GM18858 (cell line): ENCODE measurements at regions not wholly inside any gene's neighbourhood (a gene's known extent, or its start where the extent isn't known, plus 50 kb on each side); places are given as distances from the start of the nearest gene placed in this dataset.

Experiments used
- ATAC-seq: cut with Tn5 transposase; IDR thresholded peaks from one replicate; pipeline ENCODE4 v1.9.1; 2021; ENCODE audit not compliant: unreplicated experiment

DNA sequence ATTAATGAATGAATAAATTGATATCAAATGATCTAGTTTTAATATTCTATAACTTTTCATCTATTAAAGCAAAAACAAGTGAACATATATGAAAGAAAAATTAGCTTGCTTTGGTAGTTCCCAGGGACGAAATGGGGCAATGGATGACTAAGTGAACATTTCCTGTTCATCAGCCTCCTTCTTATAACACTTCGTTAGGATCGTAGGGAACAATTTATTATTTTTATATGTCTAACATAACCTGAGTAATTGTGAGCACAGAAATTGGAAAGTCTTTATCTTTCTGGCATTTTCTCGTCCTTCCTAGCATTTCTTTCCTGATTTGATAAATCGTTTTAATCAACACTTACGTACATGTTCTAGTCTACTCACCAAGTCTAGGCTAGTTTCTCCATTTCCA lies 59.1 kb upstream of the PPP1R3C start:
- no peak for ATAC-seq

DNA sequence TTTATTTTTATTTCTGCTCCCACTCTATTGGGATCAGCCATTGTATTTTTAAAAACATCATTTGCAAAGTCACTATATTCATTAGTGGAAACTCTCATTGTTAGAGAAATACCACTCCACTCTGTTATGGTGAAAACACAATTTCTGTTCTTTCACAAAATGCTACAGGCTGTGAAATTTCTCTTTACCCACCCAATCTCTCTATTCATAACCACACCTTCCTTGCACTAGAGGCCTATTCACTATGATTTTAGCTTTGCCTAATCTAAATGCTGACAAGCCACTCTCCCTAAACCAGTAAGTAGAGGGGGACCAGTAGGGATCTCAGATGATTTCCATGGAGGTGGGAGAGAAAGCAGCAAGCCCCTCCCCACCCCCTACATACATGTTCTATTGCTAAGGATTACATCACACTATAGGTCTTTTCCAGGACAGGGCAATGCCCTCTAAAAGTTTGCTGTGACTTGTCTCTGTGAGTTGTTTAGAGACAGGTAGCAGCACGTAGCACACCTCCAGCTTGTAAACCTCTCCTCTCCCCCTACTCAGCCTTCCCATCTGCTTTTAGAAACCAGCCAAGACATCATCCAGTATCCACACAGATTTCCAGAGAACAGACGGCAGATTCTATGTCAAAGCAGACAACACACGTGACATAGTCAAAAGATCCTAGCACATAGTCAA lies 58.3 kb upstream of the PPP1R3C start:
- no peak for ATAC-seq

DNA sequence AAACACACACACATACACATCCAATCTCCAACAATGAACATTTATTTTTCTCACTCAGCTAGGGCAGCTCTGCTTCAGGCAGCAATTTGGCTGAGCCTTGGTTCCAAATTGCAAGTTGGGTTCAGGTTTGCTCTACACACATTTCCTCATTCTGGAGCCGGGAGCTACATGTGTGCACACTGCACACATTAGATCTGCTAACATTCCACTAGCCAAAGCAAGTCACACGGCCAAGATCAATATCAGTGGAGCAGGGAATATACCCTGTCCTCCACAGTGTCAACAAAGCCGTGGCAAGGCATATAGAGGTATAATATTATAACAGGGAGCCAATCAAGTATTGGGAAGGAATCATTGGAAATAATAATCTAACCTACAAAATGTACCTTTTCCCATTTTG lies 57.5 kb upstream of the PPP1R3C start:
- no peak for ATAC-seq

DNA sequence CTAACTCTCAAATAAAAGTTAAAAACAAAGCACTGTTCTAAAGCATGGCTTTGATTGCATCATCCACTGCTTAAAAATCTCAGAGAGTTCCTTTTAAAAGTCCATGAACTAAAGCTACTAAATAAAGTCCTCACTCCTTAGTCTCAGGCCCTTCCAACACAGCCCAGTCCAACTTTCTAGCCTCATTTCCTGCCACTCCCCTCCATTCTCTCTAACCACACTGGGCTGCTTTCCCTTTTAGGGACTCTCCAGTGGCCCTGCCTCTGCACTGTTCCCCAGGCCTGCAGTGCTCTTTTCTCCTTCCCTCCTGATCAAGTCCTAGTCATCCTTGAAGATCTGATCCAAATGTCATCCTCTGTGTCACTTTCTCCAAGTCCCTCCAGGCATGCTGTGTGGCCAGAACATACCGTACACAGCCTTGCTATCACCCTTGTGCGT lies 56.9 kb upstream of the PPP1R3C start:
- ATAC-seq = no peak

DNA sequence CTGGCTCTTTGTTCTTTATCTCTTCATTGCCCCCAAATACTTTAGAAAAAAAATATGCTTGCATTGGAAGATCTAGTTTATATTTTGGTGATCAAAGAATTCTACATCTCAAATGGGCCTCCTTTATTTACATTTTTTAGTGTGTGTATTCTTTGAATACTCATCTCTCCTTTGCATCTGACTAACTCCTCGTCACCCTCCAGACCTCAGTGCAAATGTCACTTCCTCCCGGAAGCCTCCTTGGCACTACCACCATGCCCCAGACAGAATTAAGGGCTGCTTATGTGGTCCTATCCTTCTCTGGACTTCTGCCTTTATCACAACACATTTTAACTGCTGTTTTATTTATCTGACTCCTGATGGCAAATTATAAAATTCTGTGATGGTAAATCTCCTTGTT lies 52.0 kb upstream of the PPP1R3C start:
- ATAC-seq = no peak

DNA sequence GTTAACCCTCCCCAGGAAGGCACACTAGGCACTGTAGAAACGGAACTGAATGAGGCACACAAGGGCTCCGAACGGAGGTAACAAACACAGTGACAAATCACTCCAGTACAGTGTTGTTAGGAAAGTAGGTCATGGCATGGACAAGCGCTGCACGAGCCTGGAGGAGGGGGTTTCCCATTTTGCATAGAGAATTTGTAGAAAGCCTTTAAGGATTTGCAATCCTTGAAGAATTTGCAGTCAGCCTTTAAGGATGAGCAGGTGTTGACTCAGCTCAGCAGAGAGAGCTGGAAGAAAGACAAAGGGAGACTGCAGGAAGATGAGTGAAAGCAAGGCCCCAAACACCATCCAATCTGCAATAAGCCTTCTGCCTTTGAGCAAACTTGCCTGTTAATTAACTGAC lies 51.1 kb upstream of the PPP1R3C start:
- ATAC-seq = no peak

DNA sequence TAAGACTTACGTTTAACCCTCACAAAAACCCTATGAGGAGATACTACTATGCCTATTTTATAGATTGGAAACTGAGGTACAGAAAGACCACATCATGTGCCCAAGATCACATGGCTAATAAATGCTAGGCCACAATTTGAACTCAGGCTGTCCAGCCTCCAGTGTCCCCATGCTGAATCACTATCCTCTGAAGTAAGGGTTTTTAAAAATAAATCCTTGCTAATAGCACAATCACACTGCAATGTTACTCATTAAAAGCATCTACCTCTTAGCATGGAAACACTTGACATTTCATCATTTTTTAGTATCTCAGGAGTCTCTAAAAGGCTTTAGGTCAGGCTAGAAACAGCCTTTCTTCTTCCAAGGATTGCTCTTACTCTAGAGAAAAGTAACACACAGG lies 50.0 kb upstream of the PPP1R3C start:
- ATAC-seq = no peak
